ENCODE measurements at regions not wholly inside any gene's neighbourhood (a gene's known extent, or its start where the extent isn't known, plus 50 kb on each side); places are given as distances from the start of the nearest gene placed in this dataset.

GRCh38 chr3:127393131-127393820 lies 105.4 kb upstream of the PRR20G start:
- H3K4me1 ChIP-seq (ENCODE audit: control insufficient read depth in 1 of 2, insufficient read depth in 2 of 2, low read length in 2 of 2), result peaks cover 3 to 19% of the 10 kb centered on the region in 2 experiments; a peak in 3 of 4 replicates
- H3K9me3 ChIP-seq (ENCODE audit: control insufficient read depth in 1 of 2, insufficient read depth in 1 of 2, low read depth in 1 of 2, low read length in 2 of 2), result no peaks in the 10 kb centered on the region
- H3K4me2 ChIP-seq (ENCODE audit: low read length), result no peak overlapping the region
- no peak for DNase-seq (ENCODE audit: low read depth, low spot score)
- H3K27ac ChIP-seq (ENCODE audit: low read depth, low read length), result no peak overlapping the region
- H3K27me3 ChIP-seq (ENCODE audit: insufficient read depth, low read length), result no peaks in the 10 kb centered on the region
- RAD21 ChIA-PET (ENCODE audit: low non-redundant PET in 1 of 2, low total read pairs in 2 of 2, uncharacterized antibody in 2 of 2, unreplicated experiment in 2 of 2), result no interaction called here
- POLR2A ChIA-PET, result no interaction called here
- H3K4me3 ChIP-seq (replicated peaks in 1 of 2; ENCODE audit: low read depth in 1 of 2, low read length in 2 of 2), result no peak overlapping the region
- H3K79me2 ChIP-seq (ENCODE audit: insufficient read depth, low read length), result no peaks in the 10 kb centered on the region
- CTCF ChIA-PET, result no interaction called here
- H2AFZ ChIP-seq (ENCODE audit: low read depth, low read length, poor library complexity, severe bottlenecking), result no peak overlapping the region
- no peaks in the 10 kb centered on the region for H4K20me1 ChIP-seq (ENCODE audit: insufficient read depth)
- intact Hi-C loops (cut with micrococcal nuclease), result no loop called here
- no peaks in the 10 kb centered on the region for H3K9me2 ChIP-seq (ENCODE audit: insufficient read depth)
- no peak overlapping the region for H3K9ac ChIP-seq (ENCODE audit: low read length)
- no peak for TF ChIP-seq EZH2phosphoT487 (IDR thresholded peaks at IDR 0.05; ENCODE audit: borderline replicate concordance)
- no peak for TF ChIP-seq RAD21 (IDR thresholded peaks at IDR 0.05; ENCODE audit: low read depth)
- no peak for TF ChIP-seq EZH2 (IDR thresholded peaks at IDR 0.05)
- TF ChIP-seq REST (IDR thresholded peaks at IDR 0.05; ENCODE audit: low read depth), result no peak
- no peak for TF ChIP-seq FOSL1 (IDR thresholded peaks at IDR 0.05; ENCODE audit: low read depth)
- TF ChIP-seq SP1 (IDR thresholded peaks at IDR 0.05; ENCODE audit: low read depth), result no peak
- TF ChIP-seq MAX (IDR thresholded peaks at IDR 0.05), result no peak
- no peak for ATAC-seq
- no TSS peak for BruUV-seq (replicated peaks)
- no peaks in the 10 kb centered on the region for H3K36me3 ChIP-seq (ENCODE audit: control insufficient read depth in 1 of 2, insufficient read depth in 2 of 2, low read length in 2 of 2)

All from HCT116 (cell line).